Kidney capillary endothelial cell (primary cell): ENCODE measurements at regions not wholly inside any gene's neighbourhood (a gene's known extent, or its start where the extent isn't known, plus 50 kb on each side); places are given as distances from the start of the nearest gene placed in this dataset.
A peak's percentile ranks its signal among the peaks of the same experiment; 100 is the strongest.
"Not testable (repeated sequence)": the region's sequence is repeated elsewhere in the genome, so short reads cannot be mapped to it uniquely, and the experiment has no call there.

Experiments
- DNase-seq: peaks from one replicate; pipeline ENCODE4 v3.0.0-alpha.2; 2018; ENCODE audit warnings: low spot score

- DNase-seq: no peak
Measured at GRCh38 chr12:65684906-65685305, 139.4 kb upstream of the HMGA2 start.

GRCh38 chr12:65685514-65685913, 138.8 kb upstream of the HMGA2 start:
- DNase-seq: peak; percentile 60

GRCh38 chr12:65689508-65689907, 134.8 kb upstream of the HMGA2 start:
- DNase-seq: no peak

GRCh38 chr12:65690477-65690876, 133.8 kb upstream of the HMGA2 start:
- no peak for DNase-seq

GRCh38 chr12:65694130-65694529, 130.2 kb upstream of the HMGA2 start:
- no peak for DNase-seq

GRCh38 chr12:65695113-65695865, 129.0 kb upstream of the HMGA2 start:
- peak; percentile 94 for DNase-seq

- DNase-seq: no peak
Measured at GRCh38 chr12:65696227-65696626, 128.1 kb upstream of the HMGA2 start.

- DNase-seq: peak; percentile 24
Measured at GRCh38 chr12:65699251-65699650, 125.0 kb upstream of the HMGA2 start.

GRCh38 chr12:65703176-65703575, 121.1 kb upstream of the HMGA2 start:
- DNase-seq: no peak

GRCh38 chr12:65705380-65705876, 118.9 kb upstream of the HMGA2 start:
- no peak for DNase-seq

GRCh38 chr12:65707051-65707450, 117.2 kb upstream of the HMGA2 start:
- no peak for DNase-seq

- no peak for DNase-seq
Measured at GRCh38 chr12:65712260-65713004, 111.9 kb upstream of the HMGA2 start.

- DNase-seq: no peak
Measured at GRCh38 chr12:65715961-65716360, 108.3 kb upstream of the HMGA2 start.

- no peak for DNase-seq
Measured at GRCh38 chr12:65720136-65721130, 103.8 kb upstream of the HMGA2 start.

GRCh38 chr12:65721541-65722190, 102.6 kb upstream of the HMGA2 start:
- no peak for DNase-seq

- no peak for DNase-seq
Measured at GRCh38 chr12:65725376-65725775, 98.9 kb upstream of the HMGA2 start.

- DNase-seq: no peak
Measured at GRCh38 chr12:65728455-65728847, 95.8 kb upstream of the HMGA2 start.

GRCh38 chr12:65728848-65729793, 95.2 kb upstream of the HMGA2 start:
- DNase-seq: no peak

GRCh38 chr12:65731771-65732170, 92.5 kb upstream of the HMGA2 start:
- DNase-seq: no peak

GRCh38 chr12:65733643-65734042, 90.6 kb upstream of the HMGA2 start:
- DNase-seq: not testable (repeated sequence)
